HG03575 (cell line): ENCODE measurements at regions not wholly inside any gene's neighbourhood (a gene's known extent, or its start where the extent isn't known, plus 50 kb on each side); places are given as distances from the start of the nearest gene placed in this dataset.
"Not testable (repeated sequence)": the region's sequence is repeated elsewhere in the genome, so short reads cannot be mapped to it uniquely, and the experiment has no call there.

Experiments used
- ATAC-seq: cut with Tn5 transposase; IDR thresholded peaks from one replicate; pipeline ENCODE4 v1.9.1; 2021; ENCODE audit not compliant: unreplicated experiment, insufficient number of reproducible peaks, low FRiP score; ENCODE audit errors: extremely low read depth

DNA sequence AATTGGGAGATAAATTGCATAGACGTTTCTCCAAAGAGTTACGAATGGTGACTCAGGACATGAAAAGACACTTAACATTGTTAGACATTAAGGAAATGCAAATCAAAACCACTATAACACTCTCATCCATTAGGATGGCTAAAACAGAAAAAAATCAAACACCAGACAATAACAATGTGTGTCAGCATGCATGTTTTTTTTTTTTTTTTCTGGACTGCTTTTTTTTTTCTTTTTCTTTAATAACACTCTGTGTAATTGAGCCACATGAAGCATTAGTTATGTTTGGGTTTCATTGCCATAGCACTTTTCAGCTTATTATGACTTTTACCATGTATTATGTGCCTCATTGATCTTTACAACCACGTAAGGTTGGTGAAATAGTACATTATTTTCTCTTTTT, 95.0 kb downstream of the NFKBIZ start:
- ATAC-seq, result no peak

DNA sequence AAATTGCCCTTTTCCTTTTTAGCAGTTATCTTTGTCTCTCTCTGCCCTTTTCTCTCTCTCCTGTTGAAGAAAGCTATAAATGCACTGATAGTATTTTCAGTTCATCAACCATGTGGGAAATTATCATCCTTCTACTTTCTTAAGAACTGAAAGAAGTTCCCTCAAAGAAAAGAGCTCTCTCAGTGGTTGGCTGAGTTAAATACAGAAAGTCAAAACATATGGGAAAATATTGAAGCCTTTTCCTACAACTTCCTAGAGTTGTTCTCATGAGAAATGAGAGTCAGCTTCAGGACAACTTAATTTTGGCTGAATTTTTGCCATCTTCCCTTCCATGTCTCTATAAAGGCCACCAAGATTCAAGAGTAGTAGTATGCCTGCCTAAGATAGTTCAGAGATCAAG, 96.7 kb downstream of the NFKBIZ start:
- no peak for ATAC-seq

DNA sequence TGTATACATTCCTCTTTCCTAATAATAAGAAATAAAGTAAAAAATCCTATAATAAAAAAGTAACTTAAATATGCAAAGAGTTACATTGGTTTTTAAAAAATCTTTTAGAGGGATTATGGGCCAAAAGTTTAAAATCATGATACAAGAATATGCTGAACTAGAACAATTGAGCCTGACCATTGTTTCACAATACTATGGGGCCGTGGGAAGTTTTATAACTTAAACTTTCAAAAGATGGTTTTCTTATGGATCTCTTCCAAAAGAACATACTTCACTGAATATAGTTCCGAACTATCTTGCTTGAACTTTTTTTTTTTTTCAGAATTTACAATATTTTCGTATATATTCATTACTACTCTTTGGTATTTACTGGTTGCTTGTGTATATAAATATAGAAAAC, 97.6 kb downstream of the NFKBIZ start:
- no peak for ATAC-seq

DNA sequence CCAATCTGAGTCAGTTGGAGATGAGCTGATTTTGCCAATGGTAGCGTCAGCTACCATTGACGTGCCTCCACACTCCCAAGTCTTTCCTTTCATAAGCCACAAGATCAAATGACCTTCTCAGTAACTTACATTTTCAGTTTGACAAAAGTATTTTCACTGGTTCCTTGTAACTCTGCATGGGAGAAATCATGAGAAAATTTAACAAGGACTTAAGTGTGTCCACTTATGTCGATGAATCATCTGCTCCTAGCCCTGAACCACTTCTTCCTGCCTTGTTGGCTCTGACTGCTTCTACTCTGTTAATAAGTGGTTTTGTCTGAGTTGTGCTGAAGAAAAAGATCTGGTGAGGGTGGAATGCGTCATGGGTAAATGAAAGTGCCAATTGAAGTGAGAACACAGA, 101.2 kb downstream of the NFKBIZ start:
- no peak for ATAC-seq

DNA sequence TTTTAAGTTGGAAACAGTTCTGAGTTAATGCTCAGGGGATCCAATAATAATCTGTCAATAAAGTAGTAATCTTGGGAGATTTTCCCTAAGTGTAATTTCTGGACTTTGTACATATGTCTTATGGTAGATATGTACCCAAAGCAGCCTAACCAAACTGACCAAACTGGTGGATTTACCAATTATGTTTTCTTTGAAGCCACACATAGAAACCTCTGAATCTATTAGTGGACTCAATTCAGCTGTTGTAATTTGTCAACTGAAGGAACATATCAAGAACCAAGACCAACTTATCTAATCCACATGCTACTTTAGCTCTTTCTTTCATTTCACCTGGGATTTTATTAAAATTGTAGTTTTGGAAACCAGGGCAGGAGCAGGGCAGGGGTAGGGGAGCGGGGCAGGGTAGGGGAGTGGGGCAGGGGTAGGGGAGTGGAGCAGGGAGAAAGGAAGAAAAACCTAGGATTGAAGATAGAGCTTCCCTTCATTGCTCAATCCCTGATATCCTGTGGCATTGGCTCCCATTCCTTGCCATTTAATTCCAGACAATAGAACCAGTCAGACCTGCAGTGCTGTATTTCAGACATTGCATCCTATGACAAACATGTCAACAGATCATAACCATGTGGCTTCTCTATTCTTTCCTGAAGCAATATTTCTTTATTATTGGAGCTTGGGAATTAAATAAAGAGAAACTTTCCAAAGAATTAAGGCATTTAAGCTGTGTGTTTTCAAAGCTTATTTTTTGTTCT, 101.8 kb downstream of the NFKBIZ start:
- ATAC-seq, result no peak

DNA sequence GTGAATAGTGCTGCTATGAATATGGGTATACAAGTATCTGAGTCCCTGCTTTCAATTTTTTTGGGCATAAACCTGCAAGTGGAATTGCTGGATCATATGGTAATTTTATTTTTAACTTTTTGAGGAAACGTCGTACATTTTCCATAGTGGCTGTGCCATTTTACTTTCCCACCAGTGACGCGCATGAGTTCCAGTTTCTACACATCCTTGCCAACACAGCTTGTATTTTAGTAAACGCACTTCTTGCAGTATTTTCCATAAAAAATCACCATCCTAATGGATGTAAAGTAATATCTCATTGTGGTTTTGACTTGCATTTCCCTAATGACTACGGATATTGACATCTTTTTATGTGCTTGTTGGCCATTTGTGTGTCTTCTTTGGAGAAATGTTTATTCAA, 105.0 kb downstream of the NFKBIZ start:
- ATAC-seq, result no peak

DNA sequence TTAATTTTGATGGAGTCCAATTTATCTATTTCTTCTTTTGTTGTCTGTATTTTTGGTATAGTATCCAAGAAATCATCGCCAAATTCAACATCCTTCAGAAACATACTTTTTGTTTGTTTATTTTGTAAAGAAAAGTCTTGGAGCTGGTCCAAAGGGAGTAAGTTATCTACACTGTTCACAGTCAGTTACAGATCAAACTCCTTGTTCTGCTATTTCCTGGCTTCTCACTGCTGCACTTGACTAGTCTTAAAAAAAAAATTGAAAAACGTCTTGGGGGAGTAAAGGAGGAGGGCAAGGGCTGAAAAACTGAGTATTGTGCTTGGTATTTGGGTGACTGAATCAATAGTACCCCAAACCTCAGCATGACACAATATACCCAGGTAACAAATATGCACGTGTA, 105.6 kb downstream of the NFKBIZ start:
- ATAC-seq, result no peak

DNA sequence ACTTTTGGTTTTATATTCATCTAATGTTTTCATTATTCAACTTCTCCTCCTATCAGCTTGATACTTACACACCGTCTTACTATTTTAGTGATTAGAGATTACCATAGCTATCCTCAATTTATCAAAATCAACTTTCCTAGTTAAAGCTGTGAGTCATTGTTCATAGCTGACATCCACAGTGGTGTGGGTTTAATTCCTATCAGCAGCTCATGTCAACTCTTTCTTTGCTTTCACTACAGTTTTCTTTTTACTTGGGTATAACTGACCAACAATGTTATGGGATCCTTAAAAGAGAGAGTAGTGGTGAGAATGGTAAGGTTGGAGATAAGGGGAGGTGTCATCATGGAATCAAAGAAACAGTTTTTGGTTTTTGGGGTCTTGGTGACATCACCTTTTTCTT, 112.7 kb downstream of the NFKBIZ start:
- no peak for ATAC-seq

DNA sequence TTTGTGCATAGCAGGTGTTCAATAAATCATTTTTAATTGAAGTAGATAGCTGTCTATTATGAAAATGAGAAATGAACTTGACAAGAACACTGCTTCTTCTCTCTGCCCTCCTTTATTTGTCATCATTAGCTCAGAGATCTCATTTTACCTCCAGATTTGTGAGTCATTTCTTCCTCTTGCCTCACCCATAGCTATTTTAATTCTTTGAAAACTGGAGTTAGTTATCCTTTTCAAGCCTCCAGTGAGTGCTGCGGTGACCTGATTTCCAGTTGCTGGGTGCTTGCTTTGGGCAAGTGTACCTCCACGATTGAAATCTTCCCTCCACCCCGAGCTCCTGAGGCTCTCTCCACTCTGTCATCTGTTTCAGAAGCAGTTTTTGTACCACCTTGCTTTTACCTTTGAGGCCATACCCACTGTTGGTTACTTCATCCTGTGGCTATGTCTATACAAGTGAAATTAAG, 114.6 kb downstream of the NFKBIZ start:
- no peak for ATAC-seq

DNA sequence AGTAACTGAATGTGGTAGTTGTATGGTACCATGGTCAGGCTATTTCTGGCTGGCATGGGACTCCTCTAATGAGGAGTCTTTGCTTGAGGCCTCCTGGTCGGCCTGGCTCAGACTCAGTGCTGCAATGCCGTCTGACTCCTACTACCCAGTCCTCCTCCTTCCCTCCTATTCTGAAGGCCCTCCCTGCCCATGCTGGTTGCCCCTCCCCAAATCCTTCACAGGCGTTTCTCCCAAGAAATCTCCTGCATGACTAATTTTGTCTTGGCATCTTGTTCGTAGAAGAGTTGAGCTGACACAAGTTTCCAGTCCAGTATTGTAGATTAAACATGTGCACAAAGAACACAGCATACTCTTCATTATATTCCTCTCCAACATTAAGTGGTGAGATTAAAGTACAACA, 115.5 kb downstream of the NFKBIZ start:
- ATAC-seq, result no peak

DNA sequence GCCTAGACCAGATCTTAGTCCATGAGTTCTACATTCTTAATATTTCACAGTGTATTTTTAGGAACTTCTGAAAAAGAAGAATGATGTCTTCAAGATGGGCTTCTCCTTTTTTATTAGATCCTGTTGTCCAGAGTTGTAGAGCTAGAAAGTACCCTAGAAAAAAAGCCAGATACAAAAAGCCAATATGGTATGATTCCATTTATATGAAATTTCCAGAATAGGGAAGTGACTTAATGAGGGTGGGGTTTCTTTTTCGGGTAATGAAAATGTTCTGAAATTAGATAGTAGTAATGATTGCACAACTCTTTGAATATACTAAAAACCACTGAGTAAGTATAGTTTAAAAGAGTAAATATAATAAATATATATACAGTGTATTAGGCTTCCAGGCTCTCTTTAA, 116.9 kb downstream of the NFKBIZ start:
- no peak for ATAC-seq

DNA sequence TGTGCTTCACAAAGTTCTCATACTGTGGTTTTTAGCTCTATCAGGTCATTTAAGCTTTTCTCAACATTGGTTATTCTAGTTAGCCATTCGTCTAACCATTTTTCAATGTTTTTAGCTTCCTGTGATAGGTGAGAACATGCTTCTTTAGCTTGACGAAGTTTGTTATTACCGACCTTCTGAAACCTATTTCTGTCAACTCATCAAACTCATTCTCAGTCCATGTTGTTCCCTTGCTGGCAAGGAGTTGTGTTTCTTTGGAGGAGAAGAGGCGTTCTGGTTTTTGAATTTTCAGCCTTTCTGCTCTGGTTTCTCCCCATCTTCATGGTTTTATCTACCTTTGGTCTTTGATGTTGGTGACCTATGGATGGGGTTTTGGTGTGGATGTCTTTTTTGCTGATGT, 120.9 kb downstream of the NFKBIZ start:
- no peak for ATAC-seq

DNA sequence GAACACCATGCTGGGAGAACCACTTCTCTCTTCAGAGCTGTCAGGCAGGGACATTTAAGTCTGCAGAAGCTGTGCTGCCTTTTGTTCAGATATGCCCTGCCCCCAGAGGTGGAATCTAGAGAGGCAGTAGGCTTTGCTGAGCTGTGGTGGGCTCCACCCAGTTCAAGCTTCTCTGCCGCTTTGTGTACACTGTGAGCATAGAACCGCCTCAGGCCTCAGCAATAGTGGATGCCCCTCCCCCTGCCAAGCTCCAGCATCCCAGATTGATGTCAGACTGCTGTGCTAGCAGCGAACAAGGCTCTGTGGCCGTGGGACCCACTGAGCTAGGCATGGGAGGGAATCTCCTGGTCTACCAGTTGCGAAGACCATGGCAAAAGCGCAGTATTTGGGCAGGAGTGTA, 121.6 kb downstream of the NFKBIZ start:
- no peak for ATAC-seq

DNA sequence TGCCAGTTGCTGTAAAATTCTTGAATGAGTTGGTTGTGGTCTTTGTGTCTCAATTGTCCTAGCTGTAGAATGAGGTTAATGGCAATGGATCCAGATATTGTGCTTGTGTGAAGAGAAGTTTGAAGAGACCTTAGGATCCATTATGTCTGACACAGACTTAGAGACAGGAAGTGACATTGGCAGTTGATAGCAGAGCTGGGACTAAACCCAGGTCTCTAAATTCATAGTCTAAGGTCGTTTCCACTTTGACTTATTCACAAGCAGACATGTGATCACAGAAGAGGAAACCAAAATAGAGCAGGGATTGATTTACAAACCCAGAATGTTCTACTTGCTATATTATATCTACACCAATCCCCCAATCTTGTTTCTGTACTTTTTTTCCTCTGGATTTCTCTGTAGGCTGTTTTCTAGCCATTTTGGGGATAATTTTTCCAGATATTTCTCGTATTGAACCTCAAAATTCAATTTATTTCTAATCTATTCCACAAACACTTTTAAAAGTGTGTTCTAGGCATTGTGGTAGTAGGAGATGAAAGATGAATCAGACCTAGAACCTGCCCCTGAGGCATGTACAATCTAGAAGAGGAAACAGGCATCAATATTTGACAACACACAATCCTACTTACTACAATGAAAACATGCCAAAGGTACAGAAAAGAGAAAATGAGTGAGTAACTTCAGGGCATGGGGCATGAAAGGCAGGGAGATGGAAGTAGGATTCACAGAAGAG, 123.3 kb downstream of the NFKBIZ start:
- ATAC-seq, result no peak

DNA sequence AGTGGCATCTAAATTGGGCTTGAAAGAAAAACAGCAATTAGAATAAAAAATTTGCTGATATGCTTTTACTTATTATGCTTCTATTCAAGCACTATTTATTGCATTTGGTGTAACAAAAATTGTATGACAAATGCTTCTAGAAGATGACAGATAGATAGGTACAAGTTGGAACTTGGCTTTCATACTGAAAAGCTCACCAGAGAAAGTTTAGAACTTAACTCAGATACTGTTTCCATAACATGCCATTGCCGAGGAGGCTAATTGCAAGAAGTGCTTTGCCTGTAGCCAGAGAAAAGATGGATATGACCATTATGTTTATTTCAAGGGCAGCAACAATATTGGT, 123.8 kb downstream of the NFKBIZ start:
- no peak for ATAC-seq

DNA sequence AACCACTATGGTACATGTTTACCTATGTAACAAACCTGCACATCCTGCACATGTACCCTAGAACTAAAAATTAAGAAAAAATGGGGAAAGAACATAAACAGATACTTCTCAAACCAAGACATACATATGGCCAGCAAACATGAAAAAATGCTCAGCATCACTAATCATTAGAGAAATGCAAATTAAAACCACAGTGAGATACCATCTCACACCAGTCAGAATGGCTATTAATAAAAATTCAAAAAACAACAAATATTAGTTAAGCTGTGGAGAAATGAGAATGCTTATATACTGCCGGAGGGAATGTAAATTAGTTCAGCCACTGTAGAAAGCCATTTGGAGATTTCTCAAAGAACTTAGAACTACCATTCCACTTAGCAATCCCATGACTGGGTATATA, 126.1 kb downstream of the NFKBIZ start:
- not testable (repeated sequence) for ATAC-seq

DNA sequence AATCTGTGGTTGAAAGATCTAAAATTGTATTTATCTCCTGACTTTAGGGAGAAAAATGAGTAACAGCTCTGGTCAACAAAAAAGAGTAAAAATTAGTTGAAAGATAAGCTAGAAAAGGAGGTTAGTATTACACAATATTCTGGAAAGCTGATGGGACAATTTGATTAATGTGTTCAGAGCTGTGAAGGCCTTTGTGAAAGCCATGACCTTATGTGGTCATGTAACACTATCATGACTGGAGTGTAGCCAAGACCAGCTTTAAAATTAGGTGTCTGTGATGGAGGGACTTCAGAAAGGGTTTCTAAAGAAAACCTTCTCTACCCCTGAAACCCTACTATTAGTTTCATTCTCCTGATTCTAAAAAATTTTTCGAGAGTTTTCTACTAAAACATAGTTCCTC, 127.2 kb downstream of the NFKBIZ start:
- ATAC-seq, result peak; percentile 83

DNA sequence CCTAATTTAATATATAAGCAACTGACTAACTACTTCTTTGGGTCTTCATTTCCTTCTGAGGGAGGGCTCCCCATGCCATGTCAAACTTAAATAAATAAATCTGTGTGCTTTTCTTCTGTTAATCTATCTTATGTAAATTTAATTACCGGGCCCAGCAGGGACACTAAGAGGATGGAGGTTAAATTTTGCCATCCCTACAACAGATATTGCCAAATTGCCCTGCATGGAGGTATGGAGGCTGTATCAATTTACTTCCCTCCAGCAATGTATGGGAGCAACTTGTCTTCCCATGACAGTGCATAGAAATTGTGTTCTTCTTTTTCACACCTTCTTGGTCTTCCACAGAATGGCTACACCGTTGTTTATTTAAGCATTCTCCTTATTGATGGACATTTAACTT, 129.0 kb downstream of the NFKBIZ start:
- no peak for ATAC-seq

DNA sequence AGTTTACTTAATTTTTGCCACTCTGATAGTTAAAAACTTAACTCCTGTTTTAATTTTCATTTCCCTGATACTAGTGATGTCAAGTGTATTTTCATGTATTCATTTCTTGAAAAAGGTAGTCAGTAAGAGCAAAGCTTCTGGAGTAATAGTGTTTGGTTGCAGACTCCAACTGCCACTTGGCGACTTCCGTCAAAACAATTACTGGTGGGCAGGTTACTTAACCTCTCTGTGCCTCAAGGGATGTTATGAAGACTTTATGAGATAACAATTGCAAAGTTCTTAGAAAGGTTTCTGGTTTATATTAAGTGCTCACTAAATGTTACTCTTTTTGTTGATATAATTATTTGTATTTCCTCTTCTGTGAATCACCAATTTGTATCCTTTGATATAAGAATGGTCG, 129.7 kb downstream of the NFKBIZ start:
- ATAC-seq, result no peak

DNA sequence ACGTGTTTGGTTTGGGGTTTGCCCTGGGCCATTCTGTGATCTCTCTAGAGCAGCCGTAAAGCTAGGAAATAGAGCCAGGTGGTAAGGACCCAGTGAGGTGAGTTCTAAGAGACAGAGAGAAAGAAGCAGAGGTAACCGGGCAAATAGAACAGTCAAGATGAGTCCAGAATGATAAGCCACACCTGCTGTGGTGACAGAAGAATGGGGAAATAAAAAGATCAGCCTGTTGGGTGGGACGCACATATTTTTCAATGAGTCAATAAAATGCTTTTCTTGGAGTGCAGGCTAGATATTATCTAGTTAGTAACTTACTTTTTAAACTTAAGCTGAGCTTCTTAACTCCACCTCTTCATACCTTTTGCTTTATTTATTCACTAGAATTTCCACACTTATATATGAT, 135.0 kb downstream of the NFKBIZ start:
- no peak for ATAC-seq

DNA sequence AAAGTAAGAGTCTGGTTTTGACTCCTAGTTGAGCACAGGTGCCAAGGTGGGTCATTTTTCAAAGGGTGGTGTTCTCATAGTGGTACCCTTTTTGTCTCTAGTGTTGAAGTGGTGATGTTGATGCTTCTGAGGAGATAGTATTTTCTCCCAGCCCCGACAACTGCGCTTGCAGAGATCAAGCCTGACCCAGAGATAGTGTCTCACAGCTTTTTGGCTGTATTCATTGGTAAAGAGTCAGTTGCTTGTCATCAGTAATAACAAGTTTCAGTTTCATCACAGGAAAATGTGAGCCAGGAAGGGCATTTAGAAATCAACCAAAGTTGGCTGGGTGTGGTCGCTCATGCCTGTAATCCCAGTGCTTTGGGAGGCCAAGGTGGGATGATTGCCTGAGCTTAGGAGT, 139.3 kb downstream of the NFKBIZ start:
- no peak for ATAC-seq
